ENCODE measurements at regions not wholly inside any gene's neighbourhood (a gene's known extent, or its start where the extent isn't known, plus 50 kb on each side); places are given as distances from the start of the nearest gene placed in this dataset.

- DNase-seq, result no peak
- H3K9me3 ChIP-seq, result no peaks in the 10 kb centered on the region
- H3K4me1 ChIP-seq, result no peaks in the 10 kb centered on the region
- no peak overlapping the region for H3K4me3 ChIP-seq
- no peaks in the 10 kb centered on the region for H3K27me3 ChIP-seq
- no peak for ATAC-seq
- 93 to 98% (median 96%) methylated on average over 6 of the region's 6 CpGs for WGBS, 4 donors
- H3K27ac ChIP-seq, result no peak overlapping the region
- intact Hi-C loops (cut with DNase I), result no loop called here
- H3K36me3 ChIP-seq, result no peaks in the 10 kb centered on the region
- TF ChIP-seq POLR2A (IDR thresholded peaks at IDR 0.05), result no peak
- TF ChIP-seq, protein P1, sequence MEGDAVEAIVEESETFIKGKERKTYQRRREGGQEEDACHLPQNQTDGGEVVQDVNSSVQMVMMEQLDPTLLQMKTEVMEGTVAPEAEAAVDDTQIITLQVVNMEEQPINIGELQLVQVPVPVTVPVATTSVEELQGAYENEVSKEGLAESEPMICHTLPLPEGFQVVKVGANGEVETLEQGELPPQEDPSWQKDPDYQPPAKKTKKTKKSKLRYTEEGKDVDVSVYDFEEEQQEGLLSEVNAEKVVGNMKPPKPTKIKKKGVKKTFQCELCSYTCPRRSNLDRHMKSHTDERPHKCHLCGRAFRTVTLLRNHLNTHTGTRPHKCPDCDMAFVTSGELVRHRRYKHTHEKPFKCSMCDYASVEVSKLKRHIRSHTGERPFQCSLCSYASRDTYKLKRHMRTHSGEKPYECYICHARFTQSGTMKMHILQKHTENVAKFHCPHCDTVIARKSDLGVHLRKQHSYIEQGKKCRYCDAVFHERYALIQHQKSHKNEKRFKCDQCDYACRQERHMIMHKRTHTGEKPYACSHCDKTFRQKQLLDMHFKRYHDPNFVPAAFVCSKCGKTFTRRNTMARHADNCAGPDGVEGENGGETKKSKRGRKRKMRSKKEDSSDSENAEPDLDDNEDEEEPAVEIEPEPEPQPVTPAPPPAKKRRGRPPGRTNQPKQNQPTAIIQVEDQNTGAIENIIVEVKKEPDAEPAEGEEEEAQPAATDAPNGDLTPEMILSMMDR (IDR thresholded peaks at IDR 0.05), result no peak
Observed at GRCh38 chr14:55747186-55747585, 167.2 kb downstream of the KTN1 start.

- WGBS, 4 donors, result 87 to 100% (median 94%) methylated on average over 1 of the region's 1 CpG
- Histone ChIP-seq H3K4me1 (no peaks in the 10 kb centered on the region), H3K27ac (no peak overlapping the region), H3K4me3 (no peak overlapping the region), H3K36me3 (no peaks in the 10 kb centered on the region), H3K27me3 (no peaks in the 10 kb centered on the region), H3K9me3 (no peaks in the 10 kb centered on the region)
- ATAC-seq, result no peak
- TF ChIP-seq, protein P1 (IDR thresholded peaks at IDR 0.05), result no peak
- TF ChIP-seq POLR2A (IDR thresholded peaks at IDR 0.05), result no peak
- no peak for DNase-seq
- intact Hi-C loops (cut with DNase I), result no loop called here
Observed at GRCh38 chr14:55749201-55749812, 169.3 kb downstream of the KTN1 start.

DNA sequence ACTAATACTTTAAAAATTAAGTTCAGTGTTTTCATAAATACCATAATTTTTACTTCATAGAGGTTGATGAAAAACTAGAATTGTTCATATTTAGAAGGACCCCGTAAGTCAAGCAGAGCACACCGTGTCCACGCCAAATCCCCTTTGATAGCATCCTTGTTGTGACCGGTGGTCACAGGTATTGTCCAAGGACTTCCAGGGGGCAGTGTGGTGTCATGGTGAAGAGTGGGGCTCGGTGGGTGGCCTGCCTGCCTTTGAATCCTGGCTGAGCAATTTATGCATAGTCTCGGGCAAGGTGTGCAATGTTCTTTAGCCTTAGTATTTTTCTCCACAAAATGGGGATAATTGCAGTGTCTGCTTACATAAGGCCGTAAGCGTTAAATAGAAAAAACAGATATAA, 169.9 kb downstream of the KTN1 start:
- DNase-seq (no peak), ATAC-seq (no peak)
- intact Hi-C loops (cut with DNase I), result no loop called here
- no peaks in the 10 kb centered on the region for H3K36me3 ChIP-seq
- no peaks in the 10 kb centered on the region for H3K27me3 ChIP-seq
- no peaks in the 10 kb centered on the region for H3K4me1 ChIP-seq
- WGBS, 4 donors, result 91 to 94% (median 92%) methylated on average over 8 of the region's 8 CpGs
- no peak overlapping the region for H3K4me3 ChIP-seq
- H3K27ac ChIP-seq, result no peak overlapping the region
- no peaks in the 10 kb centered on the region for H3K9me3 ChIP-seq
- no peak for TF ChIP-seq POLR2A (IDR thresholded peaks at IDR 0.05)
- TF ChIP-seq, protein P1 (IDR thresholded peaks at IDR 0.05), result no peak

DNA sequence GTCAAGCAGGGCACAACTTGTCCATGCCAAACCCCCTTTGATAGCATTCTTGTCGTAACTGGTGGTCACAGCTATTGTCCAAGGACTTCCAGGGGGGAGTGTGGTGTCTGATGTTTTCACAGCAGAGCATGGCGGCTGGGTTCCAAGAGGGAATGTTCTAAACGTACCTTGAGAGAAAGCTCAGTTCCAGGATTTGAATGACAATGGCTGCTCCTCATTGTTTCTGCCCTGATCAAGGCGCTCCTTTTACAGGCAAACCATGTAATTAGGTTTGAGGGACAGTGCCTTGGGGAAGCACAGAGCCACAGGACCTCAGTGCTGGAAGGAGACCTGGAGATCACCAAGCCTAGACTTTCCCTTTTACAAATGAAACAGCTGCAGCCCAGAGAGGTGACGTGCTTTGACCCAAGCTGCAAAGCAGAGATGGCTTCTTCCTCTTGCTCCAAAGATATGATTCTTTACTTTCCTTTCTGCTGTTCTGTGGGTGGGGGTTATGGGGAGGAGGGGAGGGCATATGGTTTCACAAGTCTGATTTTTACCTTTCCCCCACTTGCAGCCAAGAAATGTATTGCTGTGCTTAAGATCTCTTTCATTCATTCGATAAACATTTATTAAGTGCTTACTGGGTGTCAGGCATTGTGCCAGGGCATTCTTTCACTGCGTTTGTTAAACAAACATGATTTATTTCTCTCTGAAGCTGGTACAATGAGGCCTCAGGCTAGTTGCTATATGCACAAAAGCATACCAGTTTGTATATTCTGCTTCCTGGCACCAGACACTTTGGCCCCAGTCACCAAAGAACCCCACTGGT, 172.8 kb downstream of the KTN1 start:
- Histone ChIP-seq H3K27ac (no peak overlapping the region), H3K27me3 (no peaks in the 10 kb centered on the region), H3K4me3 (no peak overlapping the region), H3K36me3 (no peaks in the 10 kb centered on the region), H3K4me1 (no peaks in the 10 kb centered on the region), H3K9me3 (no peaks in the 10 kb centered on the region)
- 76 to 79% (median 77%) methylated on average over 7 of the region's 7 CpGs for WGBS, 4 donors
- no peak for DNase-seq
- ATAC-seq, result no peak
- intact Hi-C loops (cut with DNase I), result no loop called here
- TF ChIP-seq, protein P1 (IDR thresholded peaks at IDR 0.05), result no peak
- TF ChIP-seq POLR2A (IDR thresholded peaks at IDR 0.05), result no peak
